ENCODE measurements at regions not wholly inside any gene's neighbourhood (a gene's known extent, or its start where the extent isn't known, plus 50 kb on each side); places are given as distances from the start of the nearest gene placed in this dataset.

GRCh38 chr4:77501851-77502250, 103.8 kb upstream of the CXCL13 start:
- Histone ChIP-seq H2AFZ (ENCODE audit: control insufficient read depth, low read length) (no peak overlapping the region), H3K27me3 (ENCODE audit: control insufficient read depth, extremely low read depth, insufficient read depth, low read length) (peaks cover 16% of the 10 kb centered on the region), H3K36me3 (ENCODE audit: control insufficient read depth in 2 of 2, extremely low read depth in 1 of 2, insufficient read depth in 2 of 2, low read length in 2 of 2) (no peaks in the 10 kb centered on the region), H3K9me1 (ENCODE audit: control insufficient read depth, extremely low read depth, insufficient read depth, low read length) (no peaks in the 10 kb centered on the region), H3K4me3 (ENCODE audit: control insufficient read depth in 2 of 3, extremely low read depth in 1 of 3, insufficient read depth in 2 of 3, low read depth in 1 of 3, low read length in 3 of 3) (no peak overlapping the region), H4K20me1 (ENCODE audit: control insufficient read depth, extremely low read depth, insufficient read depth, low read length) (no peaks in the 10 kb centered on the region), H3K4me2 (ENCODE audit: control insufficient read depth, extremely low read depth, insufficient read depth, low read depth, low read length) (no peak overlapping the region), H3K79me2 (ENCODE audit: control insufficient read depth, insufficient read depth, low read length) (no peaks in the 10 kb centered on the region), H3K9me3 (ENCODE audit: control insufficient read depth, low read depth, low read length) (no peaks in the 10 kb centered on the region), H3K9ac (ENCODE audit: control insufficient read depth, extremely low read depth, insufficient read depth, low read length) (no peak overlapping the region), H3K4me1 (ENCODE audit: control insufficient read depth, extremely low read depth, insufficient read depth, low read length) (no peaks in the 10 kb centered on the region), H3K27ac (ENCODE audit: control insufficient read depth, insufficient read depth, low read length) (no peak overlapping the region)
- FAIRE-seq = no peak
- dilution Hi-C loops (cut with MboI; ENCODE audit: extremely low pct_ligation_motif_present, low sequenced_read_pairs) = no loop called here
- DNase-seq (ENCODE audit: low read depth, low spot score) = no peak
- no peak for TF ChIP-seq CTCF (optimal IDR thresholded peaks at IDR 0.05 in 1 of 3, IDR thresholded peaks at IDR 0.05 in 1 of 3, conservative IDR thresholded peaks at IDR 0.05 in 1 of 3; ENCODE audit: extremely low read depth in 1 of 3, insufficient read depth in 2 of 3, low read length in 3 of 3)
- TF ChIP-seq EZH2 (IDR thresholded peaks at IDR 0.05; ENCODE audit: low read length) = no peak

GRCh38 chr4:77504407-77504806, 101.2 kb upstream of the CXCL13 start:
- no peak overlapping the region for H3K27ac ChIP-seq (ENCODE audit: control insufficient read depth, insufficient read depth, low read length)
- H3K4me2 ChIP-seq (ENCODE audit: control insufficient read depth, extremely low read depth, insufficient read depth, low read depth, low read length) = no peak overlapping the region
- DNase-seq (ENCODE audit: low read depth, low spot score) (no peak), FAIRE-seq (no peak)
- no peak overlapping the region for H3K4me3 ChIP-seq (ENCODE audit: control insufficient read depth in 2 of 3, extremely low read depth in 1 of 3, insufficient read depth in 2 of 3, low read depth in 1 of 3, low read length in 3 of 3)
- H3K9me3 ChIP-seq (ENCODE audit: control insufficient read depth, low read depth, low read length) = no peaks in the 10 kb centered on the region
- no peak overlapping the region for H3K9ac ChIP-seq (ENCODE audit: control insufficient read depth, extremely low read depth, insufficient read depth, low read length)
- no peak overlapping the region for H2AFZ ChIP-seq (ENCODE audit: control insufficient read depth, low read length)
- H3K4me1 ChIP-seq (ENCODE audit: control insufficient read depth, extremely low read depth, insufficient read depth, low read length) = no peaks in the 10 kb centered on the region
- no peaks in the 10 kb centered on the region for H3K36me3 ChIP-seq (ENCODE audit: control insufficient read depth in 2 of 2, extremely low read depth in 1 of 2, insufficient read depth in 2 of 2, low read length in 2 of 2)
- dilution Hi-C loops (cut with MboI; ENCODE audit: extremely low pct_ligation_motif_present, low sequenced_read_pairs) = no loop called here
- H4K20me1 ChIP-seq (ENCODE audit: control insufficient read depth, extremely low read depth, insufficient read depth, low read length) = no peaks in the 10 kb centered on the region
- TF ChIP-seq CTCF (optimal IDR thresholded peaks at IDR 0.05 in 1 of 3, IDR thresholded peaks at IDR 0.05 in 1 of 3, conservative IDR thresholded peaks at IDR 0.05 in 1 of 3; ENCODE audit: extremely low read depth in 1 of 3, insufficient read depth in 2 of 3, low read length in 3 of 3) (no peak), EZH2 (IDR thresholded peaks at IDR 0.05; ENCODE audit: low read length) (no peak)
- no peaks in the 10 kb centered on the region for H3K79me2 ChIP-seq (ENCODE audit: control insufficient read depth, insufficient read depth, low read length)
- H3K9me1 ChIP-seq (ENCODE audit: control insufficient read depth, extremely low read depth, insufficient read depth, low read length) = no peaks in the 10 kb centered on the region
- peaks cover 24% of the 10 kb centered on the region for H3K27me3 ChIP-seq (ENCODE audit: control insufficient read depth, extremely low read depth, insufficient read depth, low read length)
